NCI-H146 (cell line): ENCODE measurements at regions not wholly inside any gene's neighbourhood (a gene's known extent, or its start where the extent isn't known, plus 50 kb on each side); places are given as distances from the start of the nearest gene placed in this dataset.

Experiments used
- DNase-seq: peaks from one replicate; lab custom pipeline; 2025; lab: John Stamatoyannopoulos, UW

- no peak for DNase-seq
These were observed 789.9 kb downstream of the CBLN2 start for GRCh38 chr18:71754246-71754645.

- DNase-seq = no peak
These were observed 800.5 kb downstream of the CBLN2 start for GRCh38 chr18:71743634-71744033.

GRCh38 chr18:71729611-71730010 is 814.5 kb downstream of the CBLN2 start:
- no peak for DNase-seq

- DNase-seq = no peak
These were observed 816.2 kb downstream of the CBLN2 start for GRCh38 chr18:71727909-71728308.

- DNase-seq = no peak
These were observed 818.9 kb downstream of the CBLN2 start for GRCh38 chr18:71725256-71725655.

- no peak for DNase-seq
These were observed 836.1 kb downstream of the CBLN2 start for GRCh38 chr18:71707985-71708500.

- no peak for DNase-seq
These were observed 836.7 kb downstream of the CBLN2 start for GRCh38 chr18:71707400-71707799.

GRCh38 chr18:71689416-71690160 is 854.6 kb downstream of the CBLN2 start:
- no peak for DNase-seq

GRCh38 chr18:71682591-71682990 is 861.6 kb downstream of the CBLN2 start:
- DNase-seq = peak; percentile 80

- no peak for DNase-seq
These were observed 866.0 kb downstream of the CBLN2 start for GRCh38 chr18:71678144-71678543.

GRCh38 chr18:71673954-71674353 is 870.2 kb downstream of the CBLN2 start:
- DNase-seq = no peak

- peak; percentile 51 for DNase-seq
These were observed 870.6 kb downstream of the CBLN2 start for GRCh38 chr18:71673498-71673897.

- no peak for DNase-seq
These were observed 877.7 kb downstream of the CBLN2 start for GRCh38 chr18:71666481-71666880.

- no peak for DNase-seq
These were observed 879.0 kb downstream of the CBLN2 start for GRCh38 chr18:71665131-71665530.

- DNase-seq = no peak
These were observed 900.3 kb downstream of the CBLN2 start for GRCh38 chr18:71643822-71644221.

GRCh38 chr18:71630696-71631095 is 913.4 kb downstream of the CBLN2 start:
- no peak for DNase-seq

GRCh38 chr18:71625556-71626090 is 918.5 kb downstream of the CBLN2 start:
- peak; percentile 53 for DNase-seq

- DNase-seq = peak; percentile 77
These were observed 945.8 kb downstream of the CBLN2 start for GRCh38 chr18:71598374-71598773.

- peak; percentile 10 for DNase-seq
These were observed 946.9 kb downstream of the CBLN2 start for GRCh38 chr18:71597219-71597618.

- DNase-seq = no peak
These were observed 960.9 kb downstream of the CBLN2 start for GRCh38 chr18:71583252-71583651.

- no peak for DNase-seq
These were observed 989.5 kb downstream of the CBLN2 start for GRCh38 chr18:71554686-71555085.

- DNase-seq = no peak
These were observed 1002.5 kb downstream of the CBLN2 start for GRCh38 chr18:71541643-71542042.

- no peak for DNase-seq
These were observed 1014.3 kb downstream of the CBLN2 start for GRCh38 chr18:71529703-71530303.
